A673 (cell line): ENCODE measurements at regions not wholly inside any gene's neighbourhood (a gene's known extent, or its start where the extent isn't known, plus 50 kb on each side); places are given as distances from the start of the nearest gene placed in this dataset.

Source experiments
- BruUV-seq: library from RNA; stranded (reverse); fragments of 400-500 nt; replicated peaks from 2 replicates; lab custom pipeline; 2021; lab: Mats Ljungman, UMichigan
- CTCF ChIA-PET: fragments of 300-600 bp; sonication (Branson Sonifier 250); formaldehyde crosslinking; loops from one replicate; lab custom pipeline; 2022; ENCODE audit warnings: antibody characterized with exemption; lab: Charles Lee
- POLR2A ChIA-PET: fragments of 300-600 bp; sonication (Branson Sonifier 250); formaldehyde crosslinking; loops from one replicate; lab custom pipeline; 2022; ENCODE audit warnings: antibody characterized with exemption; ENCODE audit not compliant: low non-redundant PET; lab: Charles Lee
- DNase-seq: peaks from one replicate; pipeline ENCODE4 v3.0.0-alpha.2; 2015; ENCODE audit warnings: low spot score
- H3K27ac ChIP-seq: fragments of 200-600 bp; sonication (generic); 2 replicates; pipeline ENCODE4 v1.5.1; 2016; ENCODE audit warnings: mixed run types, low read depth, mild to moderate bottlenecking, mixed read lengths, antibody characterized with exemption, low read length; ENCODE audit not compliant: poor library complexity, severe bottlenecking
- H3K27me3 ChIP-seq: fragments of 200-600 bp; sonication (generic); replicated peaks from 2 replicates; pipeline ENCODE4 v1.6.1; 2017; ENCODE audit warnings: mixed run types, low read depth, mild to moderate bottlenecking, mixed read lengths, antibody characterized with exemption, low read length; ENCODE audit not compliant: insufficient read depth, poor library complexity
- H3K36me3 ChIP-seq: fragments of 200-600 bp; sonication (generic); 2 replicates; pipeline ENCODE4 v1.6.1; 2016; ENCODE audit warnings: mixed run types, mild to moderate bottlenecking, mixed read lengths, antibody characterized with exemption, low read length; ENCODE audit not compliant: insufficient read depth, poor library complexity, severe bottlenecking
- H3K4me1 ChIP-seq: fragments of 200-600 bp; sonication (generic); 2 replicates; pipeline ENCODE4 v1.6.1; 2017; ENCODE audit warnings: mixed run types, mild to moderate bottlenecking, mixed read lengths, antibody characterized with exemption, low read length; ENCODE audit not compliant: insufficient read depth, poor library complexity, severe bottlenecking
- H3K4me3 ChIP-seq: fragments of 200-600 bp; sonication (generic); 2 replicates; pipeline ENCODE4 v1.5.1; 2016; ENCODE audit warnings: low read depth, mixed run types, mild to moderate bottlenecking, mixed read lengths, low read length; ENCODE audit not compliant: poor library complexity, severe bottlenecking
- H3K9me3 ChIP-seq: fragments of 200-600 bp; sonication (generic); 2 replicates; pipeline ENCODE4 v1.6.1; 2016; ENCODE audit warnings: mixed run types, low read depth, mild to moderate bottlenecking, mixed read lengths, antibody characterized with exemption, low read length; ENCODE audit not compliant: poor library complexity, severe bottlenecking
- CTCF ChIP-seq: fragments of 300-800, 200-600 bp; sonication (generic); conservative IDR thresholded peaks from 2 replicates; pipeline ENCODE4 v1.5.1; 2017; ENCODE audit warnings: low read depth, mild to moderate bottlenecking, antibody characterized with exemption, low read length, moderate library complexity, mixed read lengths
- EZH2 ChIP-seq: fragments of 200-600 bp; sonication (generic); IDR thresholded peaks from 2 replicates; pipeline ENCODE4 v1.6.1; 2017; ENCODE audit warnings: borderline replicate concordance, low read depth, mild to moderate bottlenecking, mixed read lengths, antibody characterized with exemption, low read length; ENCODE audit not compliant: poor library complexity, severe bottlenecking
- intact Hi-C: fragments of 100-400 bp; cut with micrococcal nuclease; formaldehyde crosslinking; loops from one replicate; pipeline ENCODE4 v1.10.0; 2022; ENCODE audit not compliant: unreplicated experiment

GRCh38 chr18:998936-999335, 94.3 kb downstream of the ADCYAP1 start:
- Histone ChIP-seq H3K27ac (no peak overlapping the region), H3K9me3 (no peaks in the 10 kb centered on the region), H3K4me3 (no peak overlapping the region), H3K4me1 (no peaks in the 10 kb centered on the region), H3K27me3 (peaks cover 24% of the 10 kb centered on the region), H3K36me3 (no peaks in the 10 kb centered on the region)
- intact Hi-C loops = no loop called here
- CTCF ChIA-PET = no interaction called here
- no peak for DNase-seq
- TF ChIP-seq CTCF = no peak
- no peak for TF ChIP-seq EZH2
- POLR2A ChIA-PET = no interaction called here
- no TSS peak for BruUV-seq

GRCh38 chr18:1002653-1003178, 98.0 kb downstream of the ADCYAP1 start:
- no peak for TF ChIP-seq CTCF
- TF ChIP-seq EZH2 = no peak
- Histone ChIP-seq H3K27ac (no peak overlapping the region), H3K9me3 (no peaks in the 10 kb centered on the region), H3K4me1 (no peaks in the 10 kb centered on the region), H3K36me3 (no peaks in the 10 kb centered on the region), H3K4me3 (no peak overlapping the region), H3K27me3 (peaks cover 29% of the 10 kb centered on the region)
- DNase-seq = no peak
- no TSS peak for BruUV-seq
- intact Hi-C loops = no loop called here
- ChIA-PET CTCF (no interaction called here), POLR2A (no interaction called here)

DNA sequence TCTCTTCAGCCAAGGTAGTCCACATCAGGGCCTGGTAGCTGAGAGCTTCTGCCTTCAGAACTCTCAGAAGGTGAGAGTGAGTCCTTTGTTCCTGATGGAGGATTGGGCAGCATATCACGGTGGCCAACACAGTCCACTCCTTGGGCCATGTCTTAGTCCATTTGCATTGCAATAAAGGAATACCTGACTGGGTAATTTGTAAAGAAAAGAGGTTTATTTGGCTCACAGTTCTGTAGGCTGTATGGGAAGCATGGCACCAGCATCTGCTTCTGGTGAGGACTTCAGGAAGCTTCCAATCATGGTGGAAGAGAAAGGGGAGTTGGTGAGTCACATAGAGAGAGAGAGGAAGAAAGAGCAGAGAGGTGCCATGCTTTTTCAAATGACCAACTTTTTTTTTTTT, 98.8 kb downstream of the ADCYAP1 start:
- POLR2A ChIA-PET = no interaction called here
- intact Hi-C loops = no loop called here
- H3K4me1 ChIP-seq = no peaks in the 10 kb centered on the region
- BruUV-seq = no TSS peak
- TF ChIP-seq EZH2 (no peak), CTCF (no peak)
- H3K27ac ChIP-seq = no peak overlapping the region
- no peaks in the 10 kb centered on the region for H3K36me3 ChIP-seq
- no peak for DNase-seq
- no peaks in the 10 kb centered on the region for H3K9me3 ChIP-seq
- CTCF ChIA-PET = no interaction called here
- no peak overlapping the region for H3K4me3 ChIP-seq
- peaks cover 29% of the 10 kb centered on the region for H3K27me3 ChIP-seq
